DOHH2 (cell line): ENCODE measurements at regions not wholly inside any gene's neighbourhood (a gene's known extent, or its start where the extent isn't known, plus 50 kb on each side); places are given as distances from the start of the nearest gene placed in this dataset.

Experiments
- CTCF ChIP-seq: fragments of 200-600 bp; sonication (generic); IDR thresholded peaks from one replicate; pipeline ENCODE4 v1.5.1; 2014; ENCODE audit warnings: antibody characterized with exemption, mild to moderate bottlenecking, low read depth, low read length; ENCODE audit not compliant: poor library complexity, severe bottlenecking
- EZH2phosphoT487 ChIP-seq: fragments of 200-600 bp; sonication (generic); IDR thresholded peaks from 2 replicates; pipeline ENCODE4 v1.6.1; 2017; ENCODE audit warnings: borderline replicate concordance, mild to moderate bottlenecking, antibody characterized with exemption, low read length, moderate library complexity, mixed read lengths

- TF ChIP-seq EZH2phosphoT487, result no peak
- TF ChIP-seq CTCF, result no peak
Observed at GRCh38 chr7:46035166-46035565, 114.1 kb upstream of the IGFBP3 start.
